ENCODE measurements at regions not wholly inside any gene's neighbourhood (a gene's known extent, or its start where the extent isn't known, plus 50 kb on each side); places are given as distances from the start of the nearest gene placed in this dataset.

GRCh38 chr10:130485958-130486895 is 350.0 kb downstream of the GLRX3 start:
- no peak overlapping the region for H4K5ac ChIP-seq (ENCODE audit: insufficient read length, low read depth, low read length)
- Mint-ChIP-seq H3K9me3 (no peaks in the 10 kb centered on the region; a peak in 1 of 5 replicates), H3K4me3 (no peak overlapping the region), H3K36me3 (ENCODE audit: insufficient read depth in 1 of 3, low read depth in 3 of 3) (no peaks in the 10 kb centered on the region), H3K27ac (no peak overlapping the region; a peak in 1 of 7 replicates), H3K4me1 (peaks cover 21% of the 10 kb centered on the region in 2 experiments), H3K27me3 (ENCODE audit: low read depth) (peaks cover 3% of the 10 kb centered on the region)
- no peak overlapping the region for H2BK15ac ChIP-seq (ENCODE audit: low read depth, low read length)
- DNase-seq = no peak
- no peaks in the 10 kb centered on the region for H4K20me1 ChIP-seq (ENCODE audit: control insufficient read depth, insufficient read depth, insufficient read length)
- H3K4me2 ChIP-seq (ENCODE audit: insufficient read depth, insufficient read length, low read length) = no peak overlapping the region
- WGBS (ENCODE audit: extremely low coverage, insufficient read length, low lambda C conversion rate) = no CpG with 5 or more reads among the region's 29 CpGs
- H2AFZ ChIP-seq (ENCODE audit: low read length) = no peak overlapping the region
- no peak overlapping the region for H2BK5ac ChIP-seq (ENCODE audit: insufficient read length, low read length)
- H3K56ac ChIP-seq (ENCODE audit: insufficient read length, low read depth, low read length) = no peak overlapping the region
- TF ChIP-seq, protein P1, sequence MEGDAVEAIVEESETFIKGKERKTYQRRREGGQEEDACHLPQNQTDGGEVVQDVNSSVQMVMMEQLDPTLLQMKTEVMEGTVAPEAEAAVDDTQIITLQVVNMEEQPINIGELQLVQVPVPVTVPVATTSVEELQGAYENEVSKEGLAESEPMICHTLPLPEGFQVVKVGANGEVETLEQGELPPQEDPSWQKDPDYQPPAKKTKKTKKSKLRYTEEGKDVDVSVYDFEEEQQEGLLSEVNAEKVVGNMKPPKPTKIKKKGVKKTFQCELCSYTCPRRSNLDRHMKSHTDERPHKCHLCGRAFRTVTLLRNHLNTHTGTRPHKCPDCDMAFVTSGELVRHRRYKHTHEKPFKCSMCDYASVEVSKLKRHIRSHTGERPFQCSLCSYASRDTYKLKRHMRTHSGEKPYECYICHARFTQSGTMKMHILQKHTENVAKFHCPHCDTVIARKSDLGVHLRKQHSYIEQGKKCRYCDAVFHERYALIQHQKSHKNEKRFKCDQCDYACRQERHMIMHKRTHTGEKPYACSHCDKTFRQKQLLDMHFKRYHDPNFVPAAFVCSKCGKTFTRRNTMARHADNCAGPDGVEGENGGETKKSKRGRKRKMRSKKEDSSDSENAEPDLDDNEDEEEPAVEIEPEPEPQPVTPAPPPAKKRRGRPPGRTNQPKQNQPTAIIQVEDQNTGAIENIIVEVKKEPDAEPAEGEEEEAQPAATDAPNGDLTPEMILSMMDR (conservative IDR thresholded peaks at IDR 0.05) = no peak
- H2BK20ac ChIP-seq (ENCODE audit: low read depth, low read length, poor library complexity, severe bottlenecking) = no peak overlapping the region
- H3K4ac ChIP-seq (ENCODE audit: low read depth, low read length) = no peak overlapping the region
- no peak overlapping the region; the same call in 1 of the 2 replicates for H3K14ac ChIP-seq (ENCODE audit: insufficient read depth, low read length)
- H3K23ac ChIP-seq (ENCODE audit: insufficient read length, low read depth, low read length) = no peak overlapping the region
- H2BK120ac ChIP-seq (ENCODE audit: low read depth, low read length, poor library complexity, severe bottlenecking) = no peak overlapping the region
- H3K4me1 ChIP-seq (ENCODE audit: insufficient read depth, low read length) = peaks cover 2% of the 10 kb centered on the region; the same call in 1 of the 2 replicates
- no peak overlapping the region for H4K91ac ChIP-seq (ENCODE audit: insufficient read length, low read depth, low read length)
- H3T11ph ChIP-seq (ENCODE audit: low read length) = no peak overlapping the region
- H3K79me1 ChIP-seq (ENCODE audit: insufficient read depth, low read depth, low read length, poor library complexity, severe bottlenecking) = no peaks in the 10 kb centered on the region
- H3K27me3 ChIP-seq (ENCODE audit: insufficient read depth, low read length) = no peaks in the 10 kb centered on the region
- H3K9ac ChIP-seq (ENCODE audit: extremely low read depth, insufficient read length, low read length) = no peak overlapping the region
- no peaks in the 10 kb centered on the region for H3K23me2 ChIP-seq (ENCODE audit: insufficient read length, low read depth, low read length, poor library complexity, severe bottlenecking)
- H4K8ac ChIP-seq (replicated peaks; ENCODE audit: insufficient read length, low read depth, low read length) = no peak overlapping the region
- no peak overlapping the region for H3K27ac ChIP-seq (ENCODE audit: insufficient read length, low read depth, low read length)
- no peak overlapping the region for H2BK12ac ChIP-seq (ENCODE audit: insufficient read length, low read depth, low read length)
- H2AK5ac ChIP-seq (ENCODE audit: insufficient read length, low read length) = no peak overlapping the region
- no peak overlapping the region for H3K18ac ChIP-seq (ENCODE audit: insufficient read length, low read depth, low read length)
- H3K79me2 ChIP-seq (ENCODE audit: insufficient read depth, low read length) = no peaks in the 10 kb centered on the region
- H3K9me3 ChIP-seq (ENCODE audit: control insufficient read depth, low read depth, low read length) = no peaks in the 10 kb centered on the region

All from H9 (cell line).